ENCODE measurements at regions not wholly inside any gene's neighbourhood (a gene's known extent, or its start where the extent isn't known, plus 50 kb on each side); places are given as distances from the start of the nearest gene placed in this dataset.
"Not testable (repeated sequence)": the region's sequence is repeated elsewhere in the genome, so short reads cannot be mapped to it uniquely, and the experiment has no call there.

DNA sequence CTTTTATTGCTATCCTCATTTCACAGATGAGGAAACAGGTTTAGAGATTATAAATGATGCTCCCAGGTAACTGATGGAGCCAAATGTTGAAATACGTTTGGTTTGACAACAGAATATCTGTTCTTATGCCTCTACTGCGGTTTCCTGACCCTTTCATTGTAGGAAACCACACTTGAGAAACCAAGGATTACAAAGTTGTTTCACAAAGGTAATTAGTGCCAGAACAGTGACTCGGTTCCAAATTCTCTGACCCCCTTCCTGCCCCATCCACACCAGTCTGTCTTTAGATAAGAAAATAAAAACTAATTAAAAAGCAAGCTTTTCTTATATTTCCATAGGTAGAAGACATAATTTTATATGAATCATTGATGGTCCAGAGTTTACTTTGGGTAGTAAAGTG, 393.7 kb upstream of the MBL2 start:
- no peaks in the 10 kb centered on the region for H3K9me3 ChIP-seq
- intact Hi-C loops (cut with DNase I; ENCODE audit: low total_unique reads) (no loop called here), in situ Hi-C loops (cut with MboI; ENCODE audit: low sequenced_read_pairs in 4 of 4) (no loop called here)
- H3K4me1 ChIP-seq: no peaks in the 10 kb centered on the region
- TF ChIP-seq POLR2A (IDR thresholded peaks at IDR 0.05): no peak
- TF ChIP-seq, protein P1, sequence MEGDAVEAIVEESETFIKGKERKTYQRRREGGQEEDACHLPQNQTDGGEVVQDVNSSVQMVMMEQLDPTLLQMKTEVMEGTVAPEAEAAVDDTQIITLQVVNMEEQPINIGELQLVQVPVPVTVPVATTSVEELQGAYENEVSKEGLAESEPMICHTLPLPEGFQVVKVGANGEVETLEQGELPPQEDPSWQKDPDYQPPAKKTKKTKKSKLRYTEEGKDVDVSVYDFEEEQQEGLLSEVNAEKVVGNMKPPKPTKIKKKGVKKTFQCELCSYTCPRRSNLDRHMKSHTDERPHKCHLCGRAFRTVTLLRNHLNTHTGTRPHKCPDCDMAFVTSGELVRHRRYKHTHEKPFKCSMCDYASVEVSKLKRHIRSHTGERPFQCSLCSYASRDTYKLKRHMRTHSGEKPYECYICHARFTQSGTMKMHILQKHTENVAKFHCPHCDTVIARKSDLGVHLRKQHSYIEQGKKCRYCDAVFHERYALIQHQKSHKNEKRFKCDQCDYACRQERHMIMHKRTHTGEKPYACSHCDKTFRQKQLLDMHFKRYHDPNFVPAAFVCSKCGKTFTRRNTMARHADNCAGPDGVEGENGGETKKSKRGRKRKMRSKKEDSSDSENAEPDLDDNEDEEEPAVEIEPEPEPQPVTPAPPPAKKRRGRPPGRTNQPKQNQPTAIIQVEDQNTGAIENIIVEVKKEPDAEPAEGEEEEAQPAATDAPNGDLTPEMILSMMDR (IDR thresholded peaks at IDR 0.05 in 4 of 5, conservative IDR thresholded peaks at IDR 0.05 in 1 of 5): no peak
- DNase-seq (no peak), ATAC-seq (no peak)
- no peak overlapping the region for H3K4me3 ChIP-seq
- H3K27me3 ChIP-seq: no peaks in the 10 kb centered on the region
- H3K36me3 ChIP-seq: no peaks in the 10 kb centered on the region
- no peak overlapping the region for H3K27ac ChIP-seq

DNA sequence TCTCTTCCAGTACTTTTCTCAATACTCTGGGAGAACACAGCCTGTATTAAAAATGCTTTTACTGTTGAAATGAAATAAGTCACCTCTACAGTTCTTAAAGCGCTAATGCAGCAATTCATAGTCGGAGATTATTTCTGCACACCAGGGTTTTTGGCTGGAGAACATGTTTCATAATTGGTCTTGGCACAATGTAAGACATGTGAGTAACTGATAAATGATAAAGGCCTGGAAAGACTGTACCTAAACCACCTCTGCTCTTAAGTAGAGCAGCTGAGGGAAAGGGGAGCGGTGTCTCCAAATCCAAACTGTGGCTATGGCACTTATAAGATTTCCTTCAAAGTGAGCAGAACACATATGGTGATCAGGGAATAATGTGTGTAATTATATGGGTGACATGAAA, 390.3 kb upstream of the MBL2 start:
- Histone ChIP-seq H3K36me3 (no peaks in the 10 kb centered on the region), H3K27ac (no peak overlapping the region), H3K9me3 (no peaks in the 10 kb centered on the region), H3K4me3 (no peak overlapping the region), H3K27me3 (no peaks in the 10 kb centered on the region), H3K4me1 (no peaks in the 10 kb centered on the region)
- in situ Hi-C loops (cut with MboI; ENCODE audit: low sequenced_read_pairs in 4 of 4) (no loop called here), intact Hi-C loops (cut with DNase I; ENCODE audit: low total_unique reads) (no loop called here)
- ATAC-seq (no peak), DNase-seq (no peak)
- TF ChIP-seq, protein P1 (IDR thresholded peaks at IDR 0.05 in 4 of 5, conservative IDR thresholded peaks at IDR 0.05 in 1 of 5): no peak
- no peak for TF ChIP-seq POLR2A (IDR thresholded peaks at IDR 0.05)

DNA sequence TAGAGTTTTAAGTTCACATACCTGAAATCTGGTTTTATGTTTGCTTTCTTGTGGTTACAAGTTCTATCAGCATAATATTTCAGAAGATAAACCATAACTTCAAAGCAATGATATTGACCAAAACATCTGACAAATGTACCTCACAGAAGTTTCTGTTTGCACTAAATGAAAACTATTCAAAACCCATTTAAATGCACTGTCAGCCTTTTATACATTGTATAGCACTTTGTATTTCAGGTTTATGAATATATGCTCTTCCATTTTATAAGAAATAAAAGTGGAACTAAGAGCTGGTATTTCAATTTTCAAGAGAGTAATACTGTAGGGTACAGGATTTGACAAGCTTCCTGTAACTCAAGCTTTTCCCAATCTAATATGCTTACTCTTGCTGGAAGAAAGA, 388.6 kb upstream of the MBL2 start:
- in situ Hi-C loops (cut with MboI; ENCODE audit: low sequenced_read_pairs in 4 of 4): no loop called here
- Histone ChIP-seq H3K27ac (no peak overlapping the region), H3K9me3 (no peaks in the 10 kb centered on the region), H3K4me1 (no peaks in the 10 kb centered on the region), H3K27me3 (no peaks in the 10 kb centered on the region), H3K36me3 (no peaks in the 10 kb centered on the region), H3K4me3 (no peak overlapping the region)
- TF ChIP-seq, protein P1 (IDR thresholded peaks at IDR 0.05 in 4 of 5, conservative IDR thresholded peaks at IDR 0.05 in 1 of 5): no peak
- no peak for TF ChIP-seq POLR2A (IDR thresholded peaks at IDR 0.05)
- ATAC-seq: no peak
- no peak for DNase-seq
- intact Hi-C loops (cut with DNase I; ENCODE audit: low total_unique reads): no loop called here

DNA sequence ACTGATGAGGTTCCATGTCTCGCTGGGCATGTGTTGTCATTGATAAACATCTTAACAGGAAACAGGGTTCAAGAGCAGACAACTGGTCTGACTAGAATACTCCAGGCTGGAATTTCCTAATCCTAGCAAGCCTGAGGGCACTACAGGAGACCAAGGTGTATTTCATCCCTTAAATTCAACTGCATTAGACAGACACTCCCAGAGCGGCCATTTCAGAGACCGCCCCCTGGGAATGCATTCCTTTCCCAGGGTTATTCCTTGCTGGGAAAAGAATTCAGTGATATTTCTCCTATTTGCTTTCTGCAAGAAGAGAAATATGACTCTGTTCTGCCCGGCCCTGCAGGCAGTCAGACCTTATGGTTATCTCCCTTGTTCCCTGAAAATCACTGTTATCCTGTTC, 383.1 kb upstream of the MBL2 start:
- H3K36me3 ChIP-seq; ATAC-seq; H3K4me1 ChIP-seq; H3K27ac ChIP-seq; H3K4me3 ChIP-seq; H3K27me3 ChIP-seq; in situ Hi-C loops (cut with MboI; ENCODE audit: low sequenced_read_pairs in 4 of 4); DNase-seq; intact Hi-C loops (cut with DNase I; ENCODE audit: low total_unique reads); H3K9me3 ChIP-seq: not testable (repeated sequence)

DNA sequence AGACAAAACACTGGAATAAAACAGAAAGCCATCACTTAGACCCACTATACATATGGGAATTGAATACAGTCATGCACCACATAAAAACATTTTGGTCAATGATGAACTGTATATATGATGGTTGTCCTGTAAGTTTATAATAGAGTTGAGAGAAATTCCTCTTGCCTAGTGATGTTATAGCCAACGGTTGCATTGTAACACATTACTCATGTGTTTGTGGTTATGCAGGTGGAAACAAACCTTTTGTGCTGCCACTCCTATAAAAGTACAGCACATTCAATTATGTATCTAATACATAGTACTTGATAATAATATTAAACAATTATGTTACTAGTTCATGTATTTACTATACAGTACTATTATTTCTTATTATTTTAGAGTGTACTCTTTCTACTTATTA, 381.2 kb upstream of the MBL2 start:
- H3K4me1 ChIP-seq: no peaks in the 10 kb centered on the region
- no peak for ATAC-seq
- no peak overlapping the region for H3K27ac ChIP-seq
- no peaks in the 10 kb centered on the region for H3K36me3 ChIP-seq
- H3K27me3 ChIP-seq: no peaks in the 10 kb centered on the region
- DNase-seq: no peak
- no peak for TF ChIP-seq POLR2A (IDR thresholded peaks at IDR 0.05)
- TF ChIP-seq, protein P1 (IDR thresholded peaks at IDR 0.05 in 4 of 5, conservative IDR thresholded peaks at IDR 0.05 in 1 of 5): no peak
- H3K4me3 ChIP-seq: no peak overlapping the region
- intact Hi-C loops (cut with DNase I; ENCODE audit: low total_unique reads): no loop called here
- H3K9me3 ChIP-seq: no peaks in the 10 kb centered on the region
- in situ Hi-C loops (cut with MboI; ENCODE audit: low sequenced_read_pairs in 4 of 4): no loop called here
